ENCODE measurements at regions not wholly inside any gene's neighbourhood (a gene's known extent, or its start where the extent isn't known, plus 50 kb on each side); places are given as distances from the start of the nearest gene placed in this dataset.

- no peak for TF ChIP-seq CTCF (IDR thresholded peaks at IDR 0.05)
- Mint-ChIP-seq H3K27me3 (no peaks in the 10 kb centered on the region), H3K4me3 (no peak overlapping the region), H3K9me3 (peaks cover 6% of the 10 kb centered on the region), H3K27ac (no peak overlapping the region), H3K4me1 (no peaks in the 10 kb centered on the region), H3K36me3 (ENCODE audit: low read depth) (no peaks in the 10 kb centered on the region)
- CTCF ChIA-PET, result no interaction called here
- DNase-seq (no peak), ATAC-seq (ENCODE audit: low read depth) (no peak)
- intact Hi-C loops (cut with micrococcal nuclease), result no loop called here
- POLR2A ChIA-PET, result no interaction called here
These were observed 568.8 kb upstream of the ZEB2 start for GRCh38 chr2:145088756-145089155.

GRCh38 chr2:145086910-145087309 is 567.0 kb upstream of the ZEB2 start:
- Mint-ChIP-seq H3K9me3 (peaks cover 6% of the 10 kb centered on the region), H3K27ac (no peak overlapping the region), H3K27me3 (no peaks in the 10 kb centered on the region), H3K4me1 (no peaks in the 10 kb centered on the region), H3K4me3 (no peak overlapping the region), H3K36me3 (ENCODE audit: low read depth) (no peaks in the 10 kb centered on the region)
- intact Hi-C loops (cut with micrococcal nuclease), result no loop called here
- ChIA-PET CTCF (no interaction called here), POLR2A (no interaction called here)
- TF ChIP-seq CTCF (IDR thresholded peaks at IDR 0.05), result no peak
- DNase-seq (no peak), ATAC-seq (ENCODE audit: low read depth) (no peak)

GRCh38 chr2:145085612-145086011 is 565.7 kb upstream of the ZEB2 start:
- ChIA-PET CTCF (no interaction called here), POLR2A (no interaction called here)
- no peak for TF ChIP-seq CTCF (IDR thresholded peaks at IDR 0.05)
- ATAC-seq (ENCODE audit: low read depth) (no peak), DNase-seq (no peak)
- intact Hi-C loops (cut with micrococcal nuclease), result no loop called here
- H3K4me3 Mint-ChIP-seq, result no peak overlapping the region
- no peaks in the 10 kb centered on the region for H3K4me1 Mint-ChIP-seq
- H3K9me3 Mint-ChIP-seq, result peaks cover 3% of the 10 kb centered on the region
- H3K27ac Mint-ChIP-seq, result no peak overlapping the region
- no peaks in the 10 kb centered on the region for H3K36me3 Mint-ChIP-seq (ENCODE audit: low read depth)
- no peaks in the 10 kb centered on the region for H3K27me3 Mint-ChIP-seq

- H3K9me3 Mint-ChIP-seq, result no peaks in the 10 kb centered on the region
- H3K36me3 Mint-ChIP-seq (ENCODE audit: low read depth), result no peaks in the 10 kb centered on the region
- H3K27ac Mint-ChIP-seq, result no peak overlapping the region
- ATAC-seq (ENCODE audit: low read depth) (no peak), DNase-seq (no peak)
- no peaks in the 10 kb centered on the region for H3K4me1 Mint-ChIP-seq
- POLR2A ChIA-PET, result no interaction called here
- no peak for TF ChIP-seq CTCF (IDR thresholded peaks at IDR 0.05)
- no peaks in the 10 kb centered on the region for H3K27me3 Mint-ChIP-seq
- CTCF ChIA-PET, result no interaction called here
- intact Hi-C loops (cut with micrococcal nuclease), result no loop called here
- no peak overlapping the region for H3K4me3 Mint-ChIP-seq
These were observed 560.5 kb upstream of the ZEB2 start for GRCh38 chr2:145080426-145080825.

GRCh38 chr2:145079641-145080040 is 559.7 kb upstream of the ZEB2 start:
- no peak for TF ChIP-seq CTCF (IDR thresholded peaks at IDR 0.05)
- ATAC-seq (ENCODE audit: low read depth), result no peak
- intact Hi-C loops (cut with micrococcal nuclease), result no loop called here
- Mint-ChIP-seq H3K9me3 (no peaks in the 10 kb centered on the region), H3K36me3 (ENCODE audit: low read depth) (no peaks in the 10 kb centered on the region), H3K27me3 (no peaks in the 10 kb centered on the region), H3K4me3 (no peak overlapping the region), H3K4me1 (no peaks in the 10 kb centered on the region), H3K27ac (no peak overlapping the region)
- DNase-seq, result no peak
- ChIA-PET POLR2A (no interaction called here), CTCF (no interaction called here)
